ENCODE measurements at regions not wholly inside any gene's neighbourhood (a gene's known extent, or its start where the extent isn't known, plus 50 kb on each side); places are given as distances from the start of the nearest gene placed in this dataset.

DNA sequence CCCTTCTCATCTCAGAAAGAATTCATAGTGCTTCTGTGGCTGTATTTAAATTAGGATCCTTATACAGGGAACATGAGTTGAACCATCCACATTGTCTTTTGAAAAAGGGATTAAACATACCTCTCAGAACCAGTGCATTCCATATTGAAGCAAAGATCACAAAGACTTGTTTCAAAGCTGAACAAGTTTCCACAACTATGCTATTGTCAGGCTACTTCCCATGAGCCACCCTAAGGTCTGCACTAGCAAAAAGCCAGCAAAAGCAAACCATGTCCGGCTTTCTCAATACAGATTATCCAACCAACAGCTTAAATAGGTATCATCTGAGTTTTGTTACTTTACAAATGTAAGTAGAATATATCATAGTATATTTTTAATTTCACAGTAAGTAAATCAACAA is 78.1 kb downstream of the SCG2 start:
- no peak for TF ChIP-seq POLR2A (IDR thresholded peaks at IDR 0.05)
- TF ChIP-seq, protein P1, sequence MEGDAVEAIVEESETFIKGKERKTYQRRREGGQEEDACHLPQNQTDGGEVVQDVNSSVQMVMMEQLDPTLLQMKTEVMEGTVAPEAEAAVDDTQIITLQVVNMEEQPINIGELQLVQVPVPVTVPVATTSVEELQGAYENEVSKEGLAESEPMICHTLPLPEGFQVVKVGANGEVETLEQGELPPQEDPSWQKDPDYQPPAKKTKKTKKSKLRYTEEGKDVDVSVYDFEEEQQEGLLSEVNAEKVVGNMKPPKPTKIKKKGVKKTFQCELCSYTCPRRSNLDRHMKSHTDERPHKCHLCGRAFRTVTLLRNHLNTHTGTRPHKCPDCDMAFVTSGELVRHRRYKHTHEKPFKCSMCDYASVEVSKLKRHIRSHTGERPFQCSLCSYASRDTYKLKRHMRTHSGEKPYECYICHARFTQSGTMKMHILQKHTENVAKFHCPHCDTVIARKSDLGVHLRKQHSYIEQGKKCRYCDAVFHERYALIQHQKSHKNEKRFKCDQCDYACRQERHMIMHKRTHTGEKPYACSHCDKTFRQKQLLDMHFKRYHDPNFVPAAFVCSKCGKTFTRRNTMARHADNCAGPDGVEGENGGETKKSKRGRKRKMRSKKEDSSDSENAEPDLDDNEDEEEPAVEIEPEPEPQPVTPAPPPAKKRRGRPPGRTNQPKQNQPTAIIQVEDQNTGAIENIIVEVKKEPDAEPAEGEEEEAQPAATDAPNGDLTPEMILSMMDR (IDR thresholded peaks at IDR 0.05), result no peak
